ENCODE measurements at regions not wholly inside any gene's neighbourhood (a gene's known extent, or its start where the extent isn't known, plus 50 kb on each side); places are given as distances from the start of the nearest gene placed in this dataset.

- no peak for DNase-seq
- no peaks in the 10 kb centered on the region for H3K36me3 ChIP-seq (ENCODE audit: control insufficient read depth, insufficient read depth, low read length)
- no peak overlapping the region for H3K4me3 ChIP-seq (ENCODE audit: insufficient read depth, low read depth, low read length, poor library complexity, severe bottlenecking)
- H3K27ac ChIP-seq (ENCODE audit: insufficient read depth, low read length, poor library complexity, severe bottlenecking): no peak overlapping the region
- H3K9me3 ChIP-seq (ENCODE audit: control insufficient read depth, low read length): no peaks in the 10 kb centered on the region
- no peaks in the 10 kb centered on the region for H3K4me1 ChIP-seq (ENCODE audit: control insufficient read depth, insufficient read depth, low read length, poor library complexity, severe bottlenecking)
- H3K27me3 ChIP-seq (replicated peaks; ENCODE audit: control insufficient read depth, insufficient read depth, low read length, poor library complexity, severe bottlenecking): no peaks in the 10 kb centered on the region
These were observed 373.1 kb upstream of the MIR17HG start for GRCh38 chr13:90974249-90974975.

- H3K36me3 ChIP-seq (ENCODE audit: control insufficient read depth, insufficient read depth, low read length): no peaks in the 10 kb centered on the region
- no peak overlapping the region for H3K27ac ChIP-seq (ENCODE audit: insufficient read depth, low read length, poor library complexity, severe bottlenecking)
- no peaks in the 10 kb centered on the region for H3K27me3 ChIP-seq (replicated peaks; ENCODE audit: control insufficient read depth, insufficient read depth, low read length, poor library complexity, severe bottlenecking)
- H3K4me3 ChIP-seq (ENCODE audit: insufficient read depth, low read depth, low read length, poor library complexity, severe bottlenecking): no peak overlapping the region
- H3K4me1 ChIP-seq (ENCODE audit: control insufficient read depth, insufficient read depth, low read length, poor library complexity, severe bottlenecking): no peaks in the 10 kb centered on the region
- H3K9me3 ChIP-seq (ENCODE audit: control insufficient read depth, low read length): no peaks in the 10 kb centered on the region
- no peak for DNase-seq
These were observed 368.4 kb upstream of the MIR17HG start for GRCh38 chr13:90979059-90979458.

DNA sequence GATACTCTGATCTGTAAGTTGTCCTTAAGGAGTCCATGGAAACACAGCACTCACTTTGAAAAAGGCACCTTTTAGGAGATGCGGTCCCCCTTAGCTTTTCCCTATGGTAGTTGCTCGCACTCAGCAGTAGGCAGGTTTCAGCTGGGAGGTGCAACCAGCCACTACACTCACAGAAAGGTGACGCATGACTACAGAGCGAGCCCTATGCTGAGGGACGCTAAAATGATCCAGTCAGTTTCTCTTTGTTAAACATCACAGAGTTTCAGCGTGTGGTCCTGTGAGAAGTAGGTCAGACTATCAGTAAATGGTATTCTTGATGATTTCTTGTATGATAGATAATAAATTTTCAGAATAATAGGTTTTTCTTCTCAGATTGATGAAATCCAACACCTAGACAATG is 362.7 kb upstream of the MIR17HG start:
- no peak overlapping the region for H3K4me3 ChIP-seq (ENCODE audit: insufficient read depth, low read depth, low read length, poor library complexity, severe bottlenecking)
- H3K36me3 ChIP-seq (ENCODE audit: control insufficient read depth, insufficient read depth, low read length): no peaks in the 10 kb centered on the region
- H3K4me1 ChIP-seq (ENCODE audit: control insufficient read depth, insufficient read depth, low read length, poor library complexity, severe bottlenecking): no peaks in the 10 kb centered on the region
- no peak for DNase-seq
- no peaks in the 10 kb centered on the region for H3K9me3 ChIP-seq (ENCODE audit: control insufficient read depth, low read length)
- no peaks in the 10 kb centered on the region for H3K27me3 ChIP-seq (replicated peaks; ENCODE audit: control insufficient read depth, insufficient read depth, low read length, poor library complexity, severe bottlenecking)
- H3K27ac ChIP-seq (ENCODE audit: insufficient read depth, low read length, poor library complexity, severe bottlenecking): no peak overlapping the region

- DNase-seq: no peak
- H3K36me3 ChIP-seq (ENCODE audit: control insufficient read depth, insufficient read depth, low read length): no peaks in the 10 kb centered on the region
- no peak overlapping the region for H3K27ac ChIP-seq (ENCODE audit: insufficient read depth, low read length, poor library complexity, severe bottlenecking)
- no peak overlapping the region for H3K4me3 ChIP-seq (ENCODE audit: insufficient read depth, low read depth, low read length, poor library complexity, severe bottlenecking)
- no peaks in the 10 kb centered on the region for H3K4me1 ChIP-seq (ENCODE audit: control insufficient read depth, insufficient read depth, low read length, poor library complexity, severe bottlenecking)
- H3K9me3 ChIP-seq (ENCODE audit: control insufficient read depth, low read length): no peaks in the 10 kb centered on the region
- no peaks in the 10 kb centered on the region for H3K27me3 ChIP-seq (replicated peaks; ENCODE audit: control insufficient read depth, insufficient read depth, low read length, poor library complexity, severe bottlenecking)
These were observed 352.5 kb upstream of the MIR17HG start for GRCh38 chr13:90995001-90995400.

GRCh38 chr13:90995614-90996013 is 351.9 kb upstream of the MIR17HG start:
- H3K4me1 ChIP-seq (ENCODE audit: control insufficient read depth, insufficient read depth, low read length, poor library complexity, severe bottlenecking): no peaks in the 10 kb centered on the region
- H3K27ac ChIP-seq (ENCODE audit: insufficient read depth, low read length, poor library complexity, severe bottlenecking): no peak overlapping the region
- no peak for DNase-seq
- H3K27me3 ChIP-seq (replicated peaks; ENCODE audit: control insufficient read depth, insufficient read depth, low read length, poor library complexity, severe bottlenecking): no peaks in the 10 kb centered on the region
- no peaks in the 10 kb centered on the region for H3K9me3 ChIP-seq (ENCODE audit: control insufficient read depth, low read length)
- H3K4me3 ChIP-seq (ENCODE audit: insufficient read depth, low read depth, low read length, poor library complexity, severe bottlenecking): no peak overlapping the region
- H3K36me3 ChIP-seq (ENCODE audit: control insufficient read depth, insufficient read depth, low read length): no peaks in the 10 kb centered on the region

- DNase-seq: no peak
- no peaks in the 10 kb centered on the region for H3K9me3 ChIP-seq (ENCODE audit: control insufficient read depth, low read length)
- H3K27ac ChIP-seq (ENCODE audit: insufficient read depth, low read length, poor library complexity, severe bottlenecking): no peak overlapping the region
- H3K4me3 ChIP-seq (ENCODE audit: insufficient read depth, low read depth, low read length, poor library complexity, severe bottlenecking): no peak overlapping the region
- H3K4me1 ChIP-seq (ENCODE audit: control insufficient read depth, insufficient read depth, low read length, poor library complexity, severe bottlenecking): no peaks in the 10 kb centered on the region
- H3K27me3 ChIP-seq (replicated peaks; ENCODE audit: control insufficient read depth, insufficient read depth, low read length, poor library complexity, severe bottlenecking): no peaks in the 10 kb centered on the region
- H3K36me3 ChIP-seq (ENCODE audit: control insufficient read depth, insufficient read depth, low read length): no peaks in the 10 kb centered on the region
These were observed 349.5 kb upstream of the MIR17HG start for GRCh38 chr13:90997951-90998350.

GRCh38 chr13:90999401-90999800 is 348.1 kb upstream of the MIR17HG start:
- H3K27ac ChIP-seq (ENCODE audit: insufficient read depth, low read length, poor library complexity, severe bottlenecking): no peak overlapping the region
- no peaks in the 10 kb centered on the region for H3K4me1 ChIP-seq (ENCODE audit: control insufficient read depth, insufficient read depth, low read length, poor library complexity, severe bottlenecking)
- DNase-seq: no peak
- H3K4me3 ChIP-seq (ENCODE audit: insufficient read depth, low read depth, low read length, poor library complexity, severe bottlenecking): no peak overlapping the region
- no peaks in the 10 kb centered on the region for H3K36me3 ChIP-seq (ENCODE audit: control insufficient read depth, insufficient read depth, low read length)
- H3K9me3 ChIP-seq (ENCODE audit: control insufficient read depth, low read length): no peaks in the 10 kb centered on the region
- H3K27me3 ChIP-seq (replicated peaks; ENCODE audit: control insufficient read depth, insufficient read depth, low read length, poor library complexity, severe bottlenecking): no peaks in the 10 kb centered on the region

DNA sequence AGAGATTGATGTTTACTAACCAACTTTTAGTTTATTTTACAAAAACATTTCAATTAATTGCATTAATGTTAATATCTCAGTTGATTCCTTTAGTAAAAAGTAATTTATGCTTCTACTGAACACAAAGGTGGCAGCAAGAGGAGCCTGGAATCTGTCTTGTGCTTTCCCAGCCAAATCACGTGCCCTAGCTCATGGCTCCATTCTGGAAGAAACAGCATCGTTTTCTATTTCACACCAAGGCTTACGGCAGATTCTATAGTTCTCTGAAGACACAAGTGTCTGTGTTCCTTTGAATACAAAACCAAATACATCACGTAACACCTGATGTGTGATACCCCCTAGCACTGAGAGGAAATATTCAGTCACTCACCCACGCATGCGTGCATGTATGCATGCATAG is 346.1 kb upstream of the MIR17HG start:
- Histone ChIP-seq H3K4me3 (ENCODE audit: insufficient read depth, low read depth, low read length, poor library complexity, severe bottlenecking) (no peak overlapping the region), H3K27ac (ENCODE audit: insufficient read depth, low read length, poor library complexity, severe bottlenecking) (no peak overlapping the region), H3K9me3 (ENCODE audit: control insufficient read depth, low read length) (no peaks in the 10 kb centered on the region), H3K27me3 (replicated peaks; ENCODE audit: control insufficient read depth, insufficient read depth, low read length, poor library complexity, severe bottlenecking) (no peaks in the 10 kb centered on the region), H3K4me1 (ENCODE audit: control insufficient read depth, insufficient read depth, low read length, poor library complexity, severe bottlenecking) (no peaks in the 10 kb centered on the region), H3K36me3 (ENCODE audit: control insufficient read depth, insufficient read depth, low read length) (no peaks in the 10 kb centered on the region)
- peak in 1 of 3 donors; percentile 0 for DNase-seq

GRCh38 chr13:91014696-91015095 is 332.8 kb upstream of the MIR17HG start:
- Histone ChIP-seq H3K9me3 (ENCODE audit: control insufficient read depth, low read length) (no peaks in the 10 kb centered on the region), H3K27me3 (replicated peaks; ENCODE audit: control insufficient read depth, insufficient read depth, low read length, poor library complexity, severe bottlenecking) (no peaks in the 10 kb centered on the region), H3K27ac (ENCODE audit: insufficient read depth, low read length, poor library complexity, severe bottlenecking) (no peak overlapping the region), H3K4me3 (ENCODE audit: insufficient read depth, low read depth, low read length, poor library complexity, severe bottlenecking) (no peak overlapping the region), H3K36me3 (ENCODE audit: control insufficient read depth, insufficient read depth, low read length) (no peaks in the 10 kb centered on the region), H3K4me1 (ENCODE audit: control insufficient read depth, insufficient read depth, low read length, poor library complexity, severe bottlenecking) (no peaks in the 10 kb centered on the region)
- DNase-seq: no peak

DNA sequence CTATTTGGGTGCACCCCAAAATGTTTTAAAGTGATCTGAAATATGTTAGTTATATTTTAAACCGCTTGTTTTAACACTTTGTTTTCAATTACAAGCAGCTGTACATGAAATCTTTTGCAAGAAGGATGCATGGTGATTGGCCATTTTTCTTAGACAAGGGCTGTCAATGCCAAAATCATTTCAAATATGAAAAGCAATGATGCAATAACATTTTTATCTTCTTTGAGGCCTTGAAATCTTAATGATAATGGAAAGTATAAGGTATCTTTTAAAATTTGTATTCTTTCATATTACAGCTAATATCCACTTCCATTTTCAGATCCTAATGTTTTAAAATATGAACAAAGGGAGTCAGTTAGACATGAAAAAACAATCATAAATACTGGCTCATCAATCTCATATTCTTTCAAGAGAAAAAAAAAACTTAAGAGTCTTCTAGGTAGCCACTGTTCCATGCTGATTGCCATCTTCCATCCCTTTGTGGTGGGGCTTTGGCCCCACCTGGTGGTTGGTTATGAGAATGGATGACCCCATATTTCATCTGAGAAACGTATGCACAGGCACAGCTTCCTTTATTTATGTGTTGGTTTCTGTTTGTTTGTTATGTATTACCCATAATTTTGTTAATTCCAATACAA is 330.3 kb upstream of the MIR17HG start:
- Histone ChIP-seq H3K4me3 (ENCODE audit: insufficient read depth, low read depth, low read length, poor library complexity, severe bottlenecking) (no peak overlapping the region), H3K27ac (ENCODE audit: insufficient read depth, low read length, poor library complexity, severe bottlenecking) (no peak overlapping the region), H3K36me3 (ENCODE audit: control insufficient read depth, insufficient read depth, low read length) (no peaks in the 10 kb centered on the region), H3K9me3 (ENCODE audit: control insufficient read depth, low read length) (no peaks in the 10 kb centered on the region), H3K4me1 (ENCODE audit: control insufficient read depth, insufficient read depth, low read length, poor library complexity, severe bottlenecking) (no peaks in the 10 kb centered on the region), H3K27me3 (replicated peaks; ENCODE audit: control insufficient read depth, insufficient read depth, low read length, poor library complexity, severe bottlenecking) (no peaks in the 10 kb centered on the region)
- no peak for DNase-seq

All from effector memory CD4-positive, alpha-beta T cell (primary cell).